OCI-LY7 (cell line): ENCODE measurements at regions not wholly inside any gene's neighbourhood (a gene's known extent, or its start where the extent isn't known, plus 50 kb on each side); places are given as distances from the start of the nearest gene placed in this dataset.

Experiments used
- EZH2phosphoT487 ChIP-seq: fragments of 200-600 bp; sonication (generic); IDR thresholded peaks from 2 replicates; pipeline ENCODE4 v1.6.1; 2018; ENCODE audit warnings: low read depth, borderline replicate concordance, mild to moderate bottlenecking, mixed run types, antibody characterized with exemption, low read length, moderate library complexity, mixed read lengths
- TF ChIP-seq, protein P1 (sequence below): fragments of 200-600 bp; sonication (generic); conservative IDR thresholded peaks from 2 replicates; pipeline ENCODE4 v1.5.1; 2014; ENCODE audit warnings: mild to moderate bottlenecking, antibody characterized with exemption, low read length, moderate library complexity, mixed read lengths

DNA sequence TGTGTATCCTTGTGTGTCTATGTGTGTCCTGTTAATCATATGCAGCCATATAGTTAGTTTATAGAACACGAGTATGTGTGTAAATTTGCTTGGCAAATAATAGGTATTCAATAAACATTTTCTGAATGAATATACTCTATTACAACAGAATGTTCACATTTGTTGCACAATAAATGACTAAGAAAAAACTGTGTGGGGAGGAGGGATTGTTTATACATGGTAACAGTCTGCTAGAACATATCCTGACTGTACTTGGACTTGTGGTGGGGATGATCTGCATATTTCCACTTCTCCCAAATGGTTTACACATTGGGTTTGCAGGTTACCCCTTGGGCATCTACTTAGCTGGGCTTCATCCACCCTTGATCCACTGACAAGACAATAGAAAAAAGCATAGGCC, 194.6 kb downstream of the INSC start:
- TF ChIP-seq EZH2phosphoT487, result no peak
- TF ChIP-seq, protein P1, sequence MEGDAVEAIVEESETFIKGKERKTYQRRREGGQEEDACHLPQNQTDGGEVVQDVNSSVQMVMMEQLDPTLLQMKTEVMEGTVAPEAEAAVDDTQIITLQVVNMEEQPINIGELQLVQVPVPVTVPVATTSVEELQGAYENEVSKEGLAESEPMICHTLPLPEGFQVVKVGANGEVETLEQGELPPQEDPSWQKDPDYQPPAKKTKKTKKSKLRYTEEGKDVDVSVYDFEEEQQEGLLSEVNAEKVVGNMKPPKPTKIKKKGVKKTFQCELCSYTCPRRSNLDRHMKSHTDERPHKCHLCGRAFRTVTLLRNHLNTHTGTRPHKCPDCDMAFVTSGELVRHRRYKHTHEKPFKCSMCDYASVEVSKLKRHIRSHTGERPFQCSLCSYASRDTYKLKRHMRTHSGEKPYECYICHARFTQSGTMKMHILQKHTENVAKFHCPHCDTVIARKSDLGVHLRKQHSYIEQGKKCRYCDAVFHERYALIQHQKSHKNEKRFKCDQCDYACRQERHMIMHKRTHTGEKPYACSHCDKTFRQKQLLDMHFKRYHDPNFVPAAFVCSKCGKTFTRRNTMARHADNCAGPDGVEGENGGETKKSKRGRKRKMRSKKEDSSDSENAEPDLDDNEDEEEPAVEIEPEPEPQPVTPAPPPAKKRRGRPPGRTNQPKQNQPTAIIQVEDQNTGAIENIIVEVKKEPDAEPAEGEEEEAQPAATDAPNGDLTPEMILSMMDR, result no peak
